Prostate gland (tissue), 2 donors: ENCODE measurements at regions not wholly inside any gene's neighbourhood (a gene's known extent, or its start where the extent isn't known, plus 50 kb on each side); places are given as distances from the start of the nearest gene placed in this dataset.

Source experiments
- DNase-seq: peaks from one replicate; pipeline ENCODE4 v3.0.0-alpha.2; 2019; ENCODE audit warnings: low spot score
- H3K27ac ChIP-seq, 2 donors: fragments of 200-600 bp; sonication (generic); 2 replicates each; pipeline ENCODE4 v1.5.1; 2017 to 2019
- H3K27me3 ChIP-seq: fragments of 200-600 bp; sonication (generic); replicated peaks from 2 replicates; pipeline ENCODE4 v1.5.1; 2019; ENCODE audit not compliant: insufficient read depth
- H3K36me3 ChIP-seq, 2 donors: fragments of 200-600 bp; sonication (generic); 1 replicate in 1 of 2; 2 replicates in 1 of 2; pipeline versions ENCODE4 v1.5.1 to v1.8.1; 2017 to 2019
- H3K4me1 ChIP-seq: fragments of 200-600 bp; sonication (generic); replicated peaks from 2 replicates; pipeline ENCODE4 v1.5.1; 2019
- H3K4me3 ChIP-seq, 2 donors: fragments of 200-600 bp; sonication (generic); 2 replicates each; pipeline ENCODE4 v1.5.1; 2017 to 2019
- H3K9me3 ChIP-seq: fragments of 200-600 bp; sonication (generic); 2 replicates; pipeline ENCODE4 v1.5.1; 2017
- CTCF ChIP-seq, 4 experiments: fragments of 200-600 bp in 2 of 4; fragments of 450-650 bp in 2 of 4; sonication (generic) in 2 of 4; IDR thresholded peaks; 1 replicate in 3 of 4; 2 replicates in 1 of 4; pipeline ENCODE4 v1.5.1; 2016 to 2019; ENCODE audit warnings: antibody characterized with exemption in 4 of 4, mild to moderate bottlenecking in 2 of 4, moderate library complexity in 2 of 4
- POLR2A ChIP-seq: fragments of 450-650 bp; IDR thresholded peaks from one replicate; pipeline ENCODE4 v1.6.1; 2016; ENCODE audit warnings: antibody characterized with exemption, mild to moderate bottlenecking
- POLR2AphosphoS5 ChIP-seq: sonication (generic); formaldehyde crosslinking; IDR thresholded peaks from one replicate; pipeline ENCODE4 v1.6.1; 2017; ENCODE audit warnings: antibody characterized with exemption
- WGBS: methylation state at CpG from one replicate; pipeline ENCODE4 v1.1.5; 2018; 5-methylcytosine and 5-hydroxymethylcytosine counted together
- intact Hi-C: fragments of 100-400 bp; cut with DNase I; formaldehyde crosslinking; loops from one replicate; pipeline ENCODE4 v1.14.2; 2022

GRCh38 chr12:115261691-115262398 lies 577.9 kb upstream of the TBX3 start:
- no peak for DNase-seq
- WGBS, result 62% methylated on average over 3 of the region's 3 CpGs
- intact Hi-C loops, result no loop called here
- H3K27ac ChIP-seq, result no peak overlapping the region
- H3K36me3 ChIP-seq, result no peaks in the 10 kb centered on the region
- H3K4me3 ChIP-seq, result no peak overlapping the region
- no peaks in the 10 kb centered on the region for H3K4me1 ChIP-seq
- TF ChIP-seq POLR2AphosphoS5, result no peak
- no peaks in the 10 kb centered on the region for H3K27me3 ChIP-seq
- H3K9me3 ChIP-seq, result no peaks in the 10 kb centered on the region

GRCh38 chr12:115260762-115261675 lies 577.0 kb upstream of the TBX3 start:
- TF ChIP-seq POLR2A (no peak), POLR2AphosphoS5 (no peak), CTCF (IDR thresholded peaks at IDR 0.05) (no peak)
- DNase-seq, result no peak
- Histone ChIP-seq H3K27me3 (no peaks in the 10 kb centered on the region), H3K4me3 (no peak overlapping the region), H3K36me3 (no peaks in the 10 kb centered on the region), H3K9me3 (no peaks in the 10 kb centered on the region), H3K27ac (no peak overlapping the region), H3K4me1 (no peaks in the 10 kb centered on the region)
- 70% methylated on average over 7 of the region's 7 CpGs for WGBS
- intact Hi-C loops, result no loop called here

- intact Hi-C loops, result no loop called here
- H3K4me3 ChIP-seq, result no peak overlapping the region
- H3K9me3 ChIP-seq, result no peaks in the 10 kb centered on the region
- no peak overlapping the region for H3K27ac ChIP-seq
- H3K36me3 ChIP-seq, result no peaks in the 10 kb centered on the region
- H3K27me3 ChIP-seq, result no peaks in the 10 kb centered on the region
- 79% methylated on average over 4 of the region's 4 CpGs for WGBS
- no peaks in the 10 kb centered on the region for H3K4me1 ChIP-seq
- TF ChIP-seq POLR2A (no peak), CTCF (IDR thresholded peaks at IDR 0.05) (no peak)
- no peak for DNase-seq
Measured at GRCh38 chr12:115259968-115260747, 576.2 kb upstream of the TBX3 start.

GRCh38 chr12:115257791-115258190 lies 573.8 kb upstream of the TBX3 start:
- TF ChIP-seq CTCF (IDR thresholded peaks at IDR 0.05) (no peak), POLR2AphosphoS5 (no peak), POLR2A (no peak)
- no peak for DNase-seq
- H3K27ac ChIP-seq, result no peak overlapping the region
- WGBS, result 57% methylated on average over 2 of the region's 2 CpGs
- no peaks in the 10 kb centered on the region for H3K4me1 ChIP-seq
- no peaks in the 10 kb centered on the region for H3K27me3 ChIP-seq
- H3K4me3 ChIP-seq, result no peak overlapping the region
- intact Hi-C loops, result no loop called here
- no peaks in the 10 kb centered on the region for H3K9me3 ChIP-seq
- H3K36me3 ChIP-seq, result no peaks in the 10 kb centered on the region

- intact Hi-C loops, result no loop called here
- DNase-seq, result no peak
- Histone ChIP-seq H3K36me3 (no peaks in the 10 kb centered on the region), H3K27me3 (no peaks in the 10 kb centered on the region), H3K9me3 (no peaks in the 10 kb centered on the region), H3K4me1 (no peaks in the 10 kb centered on the region), H3K27ac (no peak overlapping the region), H3K4me3 (no peak overlapping the region)
- 71% methylated on average over 5 of the region's 5 CpGs for WGBS
- TF ChIP-seq POLR2A (no peak), POLR2AphosphoS5 (no peak), CTCF (IDR thresholded peaks at IDR 0.05) (no peak)
Measured at GRCh38 chr12:115255962-115256361, 572.0 kb upstream of the TBX3 start.
